Natural killer cell (primary cell): ENCODE measurements at regions not wholly inside any gene's neighbourhood (a gene's known extent, or its start where the extent isn't known, plus 50 kb on each side); places are given as distances from the start of the nearest gene placed in this dataset.

ENCODE experiments used
- ATAC-seq, 3 donors: fragments of 150-1000 bp in 2 of 3; fragments of 200-7000 bp in 1 of 3; cut with Tn5 transposase; 1 replicate in 1 of 3; 2 replicates in 2 of 3; pipeline ENCODE4 v1.10.0; 2021; ENCODE audit warnings: mild to moderate bottlenecking in 2 of 3, moderate library complexity in 2 of 3
- DNase-seq, 2 donors: peaks; one replicate each; pipeline versions ENCODE4 v3.0.0 to v3.0.0-alpha.2; 2013 to 2021; ENCODE audit warnings: mixed read lengths in 1 of 2
- H3K27ac ChIP-seq: one replicate; pipeline ENCODE4 v1.5.1; 2013; ENCODE audit warnings: mild to moderate bottlenecking, low read length
- H3K27me3 ChIP-seq: one replicate; pipeline ENCODE4 v1.6.1; 2013; ENCODE audit warnings: low read length; ENCODE audit not compliant: control insufficient read depth, insufficient read depth
- H3K36me3 ChIP-seq: one replicate; pipeline ENCODE4 v1.6.1; 2013; ENCODE audit warnings: low read length; ENCODE audit not compliant: control insufficient read depth, insufficient read depth
- H3K4me1 ChIP-seq: one replicate; pipeline ENCODE4 v1.6.1; 2013; ENCODE audit warnings: low read length; ENCODE audit not compliant: control insufficient read depth, insufficient read depth
- H3K4me3 ChIP-seq: one replicate; pipeline ENCODE4 v1.5.1; 2013; ENCODE audit warnings: low read length
- H3K9me3 ChIP-seq: one replicate; pipeline ENCODE4 v1.6.1; 2013; ENCODE audit warnings: low read length; ENCODE audit not compliant: control insufficient read depth, insufficient read depth
- H3K27ac Mint-ChIP-seq, 2 donors: one replicate each; pipeline ENCODE4 v1.8.0; 2022; ENCODE audit warnings: mild to moderate bottlenecking in 2 of 2, mixed read lengths in 2 of 2, moderate library complexity in 1 of 2
- H3K27me3 Mint-ChIP-seq, 2 donors: one replicate each; pipeline ENCODE4 v1.8.0; 2022; ENCODE audit warnings: low read depth in 2 of 2, mixed read lengths in 2 of 2
- H3K36me3 Mint-ChIP-seq: one replicate; pipeline ENCODE4 v1.8.0; 2022; ENCODE audit warnings: mixed read lengths
- H3K4me1 Mint-ChIP-seq, 2 donors: one replicate each; pipeline ENCODE4 v1.8.0; 2022; ENCODE audit warnings: mixed read lengths in 2 of 2
- H3K4me3 Mint-ChIP-seq: one replicate; pipeline ENCODE4 v1.8.0; 2022; ENCODE audit warnings: mild to moderate bottlenecking, moderate library complexity, mixed read lengths
- H3K9me3 Mint-ChIP-seq, 2 donors: one replicate each; pipeline ENCODE4 v1.8.0; 2022; ENCODE audit warnings: mixed read lengths in 2 of 2
- WGBS: methylation state at CpG from one replicate; pipeline ENCODE4 v1.1.7; 2013; ENCODE audit warnings: missing lambda C conversion rate; ENCODE audit not compliant: insufficient coverage; 5-methylcytosine and 5-hydroxymethylcytosine counted together
- intact Hi-C: fragments of 100-400 bp; cut with micrococcal nuclease; formaldehyde crosslinking; loops from one replicate; pipeline ENCODE4 v1.14.2; 2022
- TF ChIP-seq, protein P1 (sequence below): fragments of 200-600 bp; IDR thresholded peaks from one replicate; pipeline ENCODE4 v1.8.0; 2022; ENCODE audit warnings: antibody characterized with exemption

DNA sequence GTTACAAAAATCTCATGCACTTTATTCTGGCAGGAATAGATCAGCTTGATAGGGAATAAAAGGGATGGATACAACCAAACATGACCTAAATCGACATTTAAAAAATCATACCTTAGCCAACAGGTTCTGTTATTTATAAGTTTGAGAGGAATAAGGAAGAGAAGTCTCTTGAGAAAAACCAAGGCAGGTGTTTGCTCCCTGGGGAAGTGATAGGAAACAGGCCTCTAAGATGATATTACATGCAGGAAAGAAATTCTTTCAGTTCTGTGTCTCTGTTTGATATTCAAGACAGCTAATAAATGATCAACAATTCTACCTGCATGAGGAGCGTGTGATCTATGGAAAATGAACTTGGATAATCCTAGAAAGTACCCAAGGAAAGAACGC, 184.8 kb upstream of the ZEB2 start:
- no peak overlapping the region for H3K4me3 ChIP-seq
- H3K36me3 ChIP-seq = no peaks in the 10 kb centered on the region
- no peak overlapping the region for H3K27ac Mint-ChIP-seq
- H3K27me3 ChIP-seq = no peaks in the 10 kb centered on the region
- H3K9me3 Mint-ChIP-seq = no peaks in the 10 kb centered on the region
- no peaks in the 10 kb centered on the region for H3K36me3 Mint-ChIP-seq
- H3K4me1 Mint-ChIP-seq = peaks cover 0 to 17% of the 10 kb centered on the region in 2 donors
- H3K9me3 ChIP-seq = no peaks in the 10 kb centered on the region
- H3K27ac ChIP-seq = no peak overlapping the region
- WGBS = 88% methylated on average over 2 of the region's 3 CpGs
- no peak overlapping the region for H3K4me3 Mint-ChIP-seq
- no peaks in the 10 kb centered on the region for H3K4me1 ChIP-seq
- no peaks in the 10 kb centered on the region for H3K27me3 Mint-ChIP-seq
- no peak for ATAC-seq
- TF ChIP-seq, protein P1, sequence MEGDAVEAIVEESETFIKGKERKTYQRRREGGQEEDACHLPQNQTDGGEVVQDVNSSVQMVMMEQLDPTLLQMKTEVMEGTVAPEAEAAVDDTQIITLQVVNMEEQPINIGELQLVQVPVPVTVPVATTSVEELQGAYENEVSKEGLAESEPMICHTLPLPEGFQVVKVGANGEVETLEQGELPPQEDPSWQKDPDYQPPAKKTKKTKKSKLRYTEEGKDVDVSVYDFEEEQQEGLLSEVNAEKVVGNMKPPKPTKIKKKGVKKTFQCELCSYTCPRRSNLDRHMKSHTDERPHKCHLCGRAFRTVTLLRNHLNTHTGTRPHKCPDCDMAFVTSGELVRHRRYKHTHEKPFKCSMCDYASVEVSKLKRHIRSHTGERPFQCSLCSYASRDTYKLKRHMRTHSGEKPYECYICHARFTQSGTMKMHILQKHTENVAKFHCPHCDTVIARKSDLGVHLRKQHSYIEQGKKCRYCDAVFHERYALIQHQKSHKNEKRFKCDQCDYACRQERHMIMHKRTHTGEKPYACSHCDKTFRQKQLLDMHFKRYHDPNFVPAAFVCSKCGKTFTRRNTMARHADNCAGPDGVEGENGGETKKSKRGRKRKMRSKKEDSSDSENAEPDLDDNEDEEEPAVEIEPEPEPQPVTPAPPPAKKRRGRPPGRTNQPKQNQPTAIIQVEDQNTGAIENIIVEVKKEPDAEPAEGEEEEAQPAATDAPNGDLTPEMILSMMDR = no peak
- no peak for DNase-seq
- intact Hi-C loops = no loop called here

GRCh38 chr2:144703852-144704708, 184.2 kb upstream of the ZEB2 start:
- H3K4me3 ChIP-seq = no peak overlapping the region
- Mint-ChIP-seq H3K4me3 (no peak overlapping the region), H3K27ac (peak overlapping the region in 1 of 2 donors; percentile 50), H3K36me3 (no peaks in the 10 kb centered on the region), H3K4me1 (peaks cover 0 to 17% of the 10 kb centered on the region in 2 donors), H3K27me3 (no peaks in the 10 kb centered on the region), H3K9me3 (no peaks in the 10 kb centered on the region)
- intact Hi-C loops = no loop called here
- H3K27ac ChIP-seq = peak overlapping the region; percentile 5
- H3K27me3 ChIP-seq = no peaks in the 10 kb centered on the region
- H3K4me1 ChIP-seq = no peaks in the 10 kb centered on the region
- peak; percentile 42 to 89 (median 54) for ATAC-seq
- H3K36me3 ChIP-seq = no peaks in the 10 kb centered on the region
- 27% methylated on average over 4 of the region's 6 CpGs for WGBS
- peak; percentile 15 to 18 for DNase-seq
- no peaks in the 10 kb centered on the region for H3K9me3 ChIP-seq
- TF ChIP-seq, protein P1 = no peak

DNA sequence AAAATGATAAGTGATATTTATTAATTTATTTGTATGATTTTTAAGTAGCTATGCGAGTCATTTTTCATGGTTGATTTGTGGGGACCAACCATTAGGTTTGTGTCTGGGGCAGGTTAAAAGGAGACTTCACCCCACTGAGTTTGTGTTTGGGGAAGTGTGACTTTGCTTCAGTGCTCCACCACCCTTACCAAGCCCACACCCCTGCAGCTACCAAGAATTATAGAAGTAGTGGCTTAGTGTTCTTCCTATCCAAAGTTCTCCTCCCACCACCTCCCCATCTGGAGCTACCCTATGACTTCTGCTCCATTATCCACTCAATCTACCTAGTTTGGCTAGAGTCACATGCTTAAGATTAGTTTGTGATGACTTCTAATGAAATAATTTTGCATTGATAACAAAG, 182.1 kb upstream of the ZEB2 start:
- H3K27ac ChIP-seq = no peak overlapping the region
- no peaks in the 10 kb centered on the region for H3K36me3 Mint-ChIP-seq

More for the DNA sequence above, 182.1 kb upstream of the ZEB2 start:
- Histone ChIP-seq H3K36me3 (no peaks in the 10 kb centered on the region), H3K4me1 (no peaks in the 10 kb centered on the region), H3K27me3 (no peaks in the 10 kb centered on the region), H3K4me3 (no peak overlapping the region), H3K9me3 (no peaks in the 10 kb centered on the region)
- Mint-ChIP-seq H3K4me1 (peaks cover 0 to 17% of the 10 kb centered on the region in 2 donors), H3K27me3 (no peaks in the 10 kb centered on the region), H3K27ac (no peak overlapping the region), H3K9me3 (peaks cover 0 to under 1% of the 10 kb centered on the region in 2 donors), H3K4me3 (no peak overlapping the region)
- DNase-seq (no peak), ATAC-seq (peak in 1 of 3 donors; percentile 39)
- intact Hi-C loops = no loop called here
- WGBS = 75% methylated on average over 1 of the region's 1 CpG
- TF ChIP-seq, protein P1 = no peak
